K562 (cell line): ENCODE measurements at regions not wholly inside any gene's neighbourhood (a gene's known extent, or its start where the extent isn't known, plus 50 kb on each side); places are given as distances from the start of the nearest gene placed in this dataset.

Source experiments
- ATF1 ChIP-seq, 2 experiments: fragments of 450-650 bp in 1 of 2; IDR thresholded peaks; 2 replicates each; pipeline ENCODE4 v1.6.1; 2016; ENCODE audit warnings: missing compliant biosample characterization in 1 of 2, missing genetic modification characterization in 1 of 2
- EP400 ChIP-seq: fragments of 450-650 bp; IDR thresholded peaks from 2 replicates; pipeline ENCODE4 v1.6.1; 2017; ENCODE audit warnings: antibody characterized with exemption, mild to moderate bottlenecking, moderate library complexity
- HDAC6 ChIP-seq: IDR thresholded peaks from 2 replicates; pipeline ENCODE4 v1.6.1; 2012; ENCODE audit warnings: low read depth, mild to moderate bottlenecking, control low read depth, inconsistent platforms, low read length, moderate library complexity
- KDM1A ChIP-seq, 2 experiments: fragments of 450-650 bp; IDR thresholded peaks; 2 replicates each; pipeline ENCODE4 v1.6.1; 2016; ENCODE audit warnings: mild to moderate bottlenecking in 2 of 2
- MAZ ChIP-seq, 2 experiments: fragments of 450-650 bp in 1 of 2; sonication (generic) in 1 of 2; formaldehyde crosslinking; IDR thresholded peaks in 1 of 2; conservative IDR thresholded peaks in 1 of 2; 2 replicates each; pipeline versions ENCODE4 v1.4.0 to v1.5.0; 2020; ENCODE audit warnings: mild to moderate bottlenecking in 1 of 2, missing genetic modification reagents in 1 of 2
- NFIC ChIP-seq: fragments of 450-650 bp; IDR thresholded peaks from 2 replicates; pipeline ENCODE4 v1.6.1; 2017; ENCODE audit warnings: mild to moderate bottlenecking, inconsistent platforms
- PHTF2 ChIP-seq: fragments of 250-450 bp; sonication (Bioruptor Pico); IDR thresholded peaks from 2 replicates; pipeline ENCODE4 v1.5.0; 2021; ENCODE audit warnings: mild to moderate bottlenecking
- POLR3G ChIP-seq: IDR thresholded peaks from 2 replicates; pipeline ENCODE4 v1.6.1; 2011; ENCODE audit not compliant: insufficient read length, insufficient replicate concordance; ENCODE audit errors: extremely low read depth
- RBM39 ChIP-seq: fragments of 200-400 bp; formaldehyde crosslinking; optimal IDR thresholded peaks from 2 replicates; pipeline ENCODE3; 2018; ENCODE audit warnings: low read depth, low read length
- TCF7L2 ChIP-seq: fragments of 150-350 bp; IDR thresholded peaks from 2 replicates; pipeline ENCODE4 v1.6.1; 2016; ENCODE audit warnings: low read depth, mild to moderate bottlenecking, low read length, moderate library complexity
- ZNF507 ChIP-seq: conservative IDR thresholded peaks from 2 replicates; pipeline ENCODE4 v1.6.1; 2017; ENCODE audit warnings: missing genetic modification characterization, missing compliant biosample characterization
- TF ChIP-seq, protein P1 (sequence below): fragments of 250-450 bp; sonication (Bioruptor Pico); IDR thresholded peaks from 2 replicates; pipeline ENCODE4 v1.4.0; 2020; ENCODE audit warnings: mild to moderate bottlenecking, moderate library complexity, borderline replicate concordance
- TF ChIP-seq, protein P2 (sequence below), 3 experiments: IDR thresholded peaks in 2 of 3; conservative IDR thresholded peaks in 1 of 3; 2 replicates each; pipeline ENCODE4 v1.5.1; 2011 to 2012; ENCODE audit warnings: low read length in 3 of 3, mild to moderate bottlenecking in 3 of 3, control low read depth in 2 of 3, improper control_type of control experiment in 1 of 3, inconsistent platforms in 1 of 3, low read depth in 1 of 3, mixed read lengths in 1 of 3, moderate library complexity in 1 of 3; ENCODE audit not compliant: insufficient read depth in 2 of 3

DNA sequence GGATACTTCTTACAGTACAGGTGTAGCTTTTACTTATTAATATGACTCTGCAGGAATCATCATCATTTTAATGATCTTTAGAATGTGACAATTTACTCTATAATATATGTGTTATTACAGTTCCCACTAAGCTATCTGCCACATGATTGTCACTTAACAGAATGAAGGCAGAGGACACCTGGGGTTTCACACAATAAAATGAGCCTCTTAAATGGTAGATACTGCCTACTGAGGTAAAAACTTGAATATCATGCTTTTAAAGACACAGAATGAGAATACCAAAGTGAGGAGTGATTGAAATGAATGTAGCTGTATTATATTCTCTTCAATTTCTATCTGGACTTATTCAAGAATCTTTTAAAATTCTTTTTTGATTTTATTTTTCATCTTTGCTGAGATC is 1255.3 kb upstream of the LRRN3 start (continued):
- TF ChIP-seq, protein P1, sequence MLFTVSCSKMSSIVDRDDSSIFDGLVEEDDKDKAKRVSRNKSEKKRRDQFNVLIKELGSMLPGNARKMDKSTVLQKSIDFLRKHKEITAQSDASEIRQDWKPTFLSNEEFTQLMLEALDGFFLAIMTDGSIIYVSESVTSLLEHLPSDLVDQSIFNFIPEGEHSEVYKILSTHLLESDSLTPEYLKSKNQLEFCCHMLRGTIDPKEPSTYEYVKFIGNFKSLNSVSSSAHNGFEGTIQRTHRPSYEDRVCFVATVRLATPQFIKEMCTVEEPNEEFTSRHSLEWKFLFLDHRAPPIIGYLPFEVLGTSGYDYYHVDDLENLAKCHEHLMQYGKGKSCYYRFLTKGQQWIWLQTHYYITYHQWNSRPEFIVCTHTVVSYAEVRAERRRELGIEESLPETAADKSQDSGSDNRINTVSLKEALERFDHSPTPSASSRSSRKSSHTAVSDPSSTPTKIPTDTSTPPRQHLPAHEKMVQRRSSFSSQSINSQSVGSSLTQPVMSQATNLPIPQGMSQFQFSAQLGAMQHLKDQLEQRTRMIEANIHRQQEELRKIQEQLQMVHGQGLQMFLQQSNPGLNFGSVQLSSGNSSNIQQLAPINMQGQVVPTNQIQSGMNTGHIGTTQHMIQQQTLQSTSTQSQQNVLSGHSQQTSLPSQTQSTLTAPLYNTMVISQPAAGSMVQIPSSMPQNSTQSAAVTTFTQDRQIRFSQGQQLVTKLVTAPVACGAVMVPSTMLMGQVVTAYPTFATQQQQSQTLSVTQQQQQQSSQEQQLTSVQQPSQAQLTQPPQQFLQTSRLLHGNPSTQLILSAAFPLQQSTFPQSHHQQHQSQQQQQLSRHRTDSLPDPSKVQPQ (CRISPR knock-in tag), result no peak
- no peak for TF ChIP-seq PHTF2 (CRISPR knock-in tag)
- TF ChIP-seq ZNF507, result no peak
- no peak for TF ChIP-seq TCF7L2
- no peak for TF ChIP-seq ATF1 (CRISPR knock-in tag; IDR thresholded peaks at IDR 0.05)
- no peak for TF ChIP-seq ATF1 (tag; IDR thresholded peaks at IDR 0.05)
- TF ChIP-seq POLR3G, result no peak
- no peak for TF ChIP-seq NFIC
- TF ChIP-seq EP400, result no peak
- TF ChIP-seq, protein P2, sequence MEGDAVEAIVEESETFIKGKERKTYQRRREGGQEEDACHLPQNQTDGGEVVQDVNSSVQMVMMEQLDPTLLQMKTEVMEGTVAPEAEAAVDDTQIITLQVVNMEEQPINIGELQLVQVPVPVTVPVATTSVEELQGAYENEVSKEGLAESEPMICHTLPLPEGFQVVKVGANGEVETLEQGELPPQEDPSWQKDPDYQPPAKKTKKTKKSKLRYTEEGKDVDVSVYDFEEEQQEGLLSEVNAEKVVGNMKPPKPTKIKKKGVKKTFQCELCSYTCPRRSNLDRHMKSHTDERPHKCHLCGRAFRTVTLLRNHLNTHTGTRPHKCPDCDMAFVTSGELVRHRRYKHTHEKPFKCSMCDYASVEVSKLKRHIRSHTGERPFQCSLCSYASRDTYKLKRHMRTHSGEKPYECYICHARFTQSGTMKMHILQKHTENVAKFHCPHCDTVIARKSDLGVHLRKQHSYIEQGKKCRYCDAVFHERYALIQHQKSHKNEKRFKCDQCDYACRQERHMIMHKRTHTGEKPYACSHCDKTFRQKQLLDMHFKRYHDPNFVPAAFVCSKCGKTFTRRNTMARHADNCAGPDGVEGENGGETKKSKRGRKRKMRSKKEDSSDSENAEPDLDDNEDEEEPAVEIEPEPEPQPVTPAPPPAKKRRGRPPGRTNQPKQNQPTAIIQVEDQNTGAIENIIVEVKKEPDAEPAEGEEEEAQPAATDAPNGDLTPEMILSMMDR (IDR thresholded peaks at IDR 0.05 in 2 of 3, conservative IDR thresholded peaks at IDR 0.05 in 1 of 3; ENCODE audit: insufficient read depth in 2 of 3, low read depth in 1 of 3, low read length in 3 of 3), result no peak
- no peak for TF ChIP-seq RBM39
- TF ChIP-seq MAZ (CRISPR knock-in tag; conservative IDR thresholded peaks at IDR 0.05 in 1 of 2, IDR thresholded peaks at IDR 0.05 in 1 of 2), result no peak
- no peak for TF ChIP-seq KDM1A (IDR thresholded peaks at IDR 0.05)
- no peak for TF ChIP-seq HDAC6
